Thyroid gland (tissue), 4 donors: ENCODE measurements at regions not wholly inside any gene's neighbourhood (a gene's known extent, or its start where the extent isn't known, plus 50 kb on each side); places are given as distances from the start of the nearest gene placed in this dataset.

Experiments used
- POLR2A ChIP-seq, 2 donors: fragments of 450-650 bp; IDR thresholded peaks; one replicate each; pipeline ENCODE4 v1.6.1; 2017; ENCODE audit warnings: antibody characterized with exemption in 2 of 2, mild to moderate bottlenecking in 2 of 2, moderate library complexity in 1 of 2
- TF ChIP-seq, protein P1 (sequence below), 6 experiments: fragments of 200-600 bp in 3 of 6; fragments of 450-650 bp in 3 of 6; sonication (generic) in 3 of 6; IDR thresholded peaks; one replicate each; pipeline ENCODE4 v1.5.1; 2016 to 2019; ENCODE audit warnings: antibody characterized with exemption in 6 of 6, mild to moderate bottlenecking in 2 of 6, inconsistent platforms in 1 of 6, moderate library complexity in 1 of 6

- TF ChIP-seq, protein P1, sequence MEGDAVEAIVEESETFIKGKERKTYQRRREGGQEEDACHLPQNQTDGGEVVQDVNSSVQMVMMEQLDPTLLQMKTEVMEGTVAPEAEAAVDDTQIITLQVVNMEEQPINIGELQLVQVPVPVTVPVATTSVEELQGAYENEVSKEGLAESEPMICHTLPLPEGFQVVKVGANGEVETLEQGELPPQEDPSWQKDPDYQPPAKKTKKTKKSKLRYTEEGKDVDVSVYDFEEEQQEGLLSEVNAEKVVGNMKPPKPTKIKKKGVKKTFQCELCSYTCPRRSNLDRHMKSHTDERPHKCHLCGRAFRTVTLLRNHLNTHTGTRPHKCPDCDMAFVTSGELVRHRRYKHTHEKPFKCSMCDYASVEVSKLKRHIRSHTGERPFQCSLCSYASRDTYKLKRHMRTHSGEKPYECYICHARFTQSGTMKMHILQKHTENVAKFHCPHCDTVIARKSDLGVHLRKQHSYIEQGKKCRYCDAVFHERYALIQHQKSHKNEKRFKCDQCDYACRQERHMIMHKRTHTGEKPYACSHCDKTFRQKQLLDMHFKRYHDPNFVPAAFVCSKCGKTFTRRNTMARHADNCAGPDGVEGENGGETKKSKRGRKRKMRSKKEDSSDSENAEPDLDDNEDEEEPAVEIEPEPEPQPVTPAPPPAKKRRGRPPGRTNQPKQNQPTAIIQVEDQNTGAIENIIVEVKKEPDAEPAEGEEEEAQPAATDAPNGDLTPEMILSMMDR (IDR thresholded peaks at IDR 0.05): no peak
- TF ChIP-seq POLR2A (IDR thresholded peaks at IDR 0.05): no peak
These were observed 77.5 kb downstream of the UCHL1 start for GRCh38 chr4:41334182-41334581.
